ENCODE measurements at regions not wholly inside any gene's neighbourhood (a gene's known extent, or its start where the extent isn't known, plus 50 kb on each side); places are given as distances from the start of the nearest gene placed in this dataset.
A peak's percentile ranks its signal among the peaks of the same experiment; 100 is the strongest.
"Not testable (repeated sequence)": the region's sequence is repeated elsewhere in the genome, so short reads cannot be mapped to it uniquely, and the experiment has no call there.

DNA sequence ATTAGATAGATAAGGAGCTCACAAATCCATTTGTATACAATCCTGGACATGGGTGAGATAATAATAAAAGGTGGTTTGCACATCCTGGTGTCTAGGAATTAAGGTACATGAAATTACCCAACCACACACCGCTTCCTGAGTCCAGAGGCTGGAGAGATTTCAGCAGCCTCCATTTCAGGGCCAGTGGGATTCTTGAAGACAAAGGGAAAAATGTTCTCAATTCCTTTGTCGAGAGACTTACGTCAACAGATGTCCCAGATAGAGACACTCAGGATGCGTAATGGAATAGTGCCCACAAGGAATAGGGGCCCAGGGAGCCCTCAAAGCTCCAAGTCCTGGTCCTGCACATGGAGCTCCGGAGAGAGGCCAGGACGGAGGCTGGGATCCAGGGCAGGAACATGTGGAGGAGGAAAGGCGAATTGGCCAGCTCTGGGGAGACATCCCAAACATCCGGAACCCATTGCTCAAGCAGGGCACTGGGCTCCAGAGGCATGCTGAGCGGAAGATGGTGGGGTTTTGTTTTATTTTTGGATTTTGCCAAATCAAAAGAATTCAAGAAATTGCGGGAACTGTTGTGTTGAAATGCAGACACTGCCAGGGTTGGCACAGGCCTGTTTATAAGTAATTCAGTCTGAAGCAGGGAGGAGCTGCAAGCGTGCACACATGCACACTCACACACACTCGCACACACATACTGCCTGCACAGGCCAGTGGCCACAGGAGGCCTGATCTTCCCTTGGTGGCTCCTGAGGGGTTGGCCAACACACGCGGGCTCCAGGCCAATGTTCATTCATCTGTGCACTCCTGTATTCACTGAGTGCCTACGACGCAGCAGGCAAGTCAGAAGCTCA, 97.2 kb downstream of the NOG start:
- no peak for DNase-seq

DNA sequence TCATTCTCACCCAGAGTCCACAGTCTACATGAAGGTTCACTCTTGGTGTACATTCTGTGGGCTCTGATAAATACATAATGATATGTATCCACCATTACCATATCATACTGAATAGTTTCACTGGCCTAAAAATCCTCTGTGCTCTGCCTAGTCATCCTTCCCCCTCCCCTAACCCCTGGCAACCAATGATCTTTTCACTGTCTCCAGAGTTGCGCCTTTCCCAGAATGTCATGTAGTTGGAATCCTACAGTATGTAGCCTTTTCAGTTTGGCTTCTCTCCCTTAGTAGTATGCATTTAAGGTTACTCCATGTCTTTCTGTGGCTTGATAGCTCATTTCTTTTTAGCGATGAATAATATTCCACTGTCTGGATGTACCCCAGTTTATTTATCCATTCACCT, 101.3 kb downstream of the NOG start:
- DNase-seq, result no peak

DNA sequence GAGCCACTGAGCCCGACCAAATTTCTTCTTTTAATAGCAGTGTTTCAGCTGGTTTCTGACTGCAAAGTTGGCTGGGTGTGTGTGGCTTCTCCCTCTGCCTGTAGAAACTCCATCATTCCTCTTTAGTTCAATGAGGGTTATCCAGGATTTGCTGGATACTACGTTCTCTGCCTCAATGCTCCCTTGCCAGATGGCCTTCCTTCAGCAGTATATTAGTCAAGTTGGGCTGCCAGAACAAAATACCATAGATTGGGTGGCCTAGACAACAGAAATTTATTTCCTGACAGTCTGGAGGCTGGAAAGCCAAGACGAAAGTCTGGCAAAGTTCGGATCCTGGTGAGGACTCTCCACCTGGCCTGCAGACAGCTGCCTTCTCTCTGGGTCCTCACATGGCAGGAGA, 103.7 kb downstream of the NOG start:
- no peak for DNase-seq

DNA sequence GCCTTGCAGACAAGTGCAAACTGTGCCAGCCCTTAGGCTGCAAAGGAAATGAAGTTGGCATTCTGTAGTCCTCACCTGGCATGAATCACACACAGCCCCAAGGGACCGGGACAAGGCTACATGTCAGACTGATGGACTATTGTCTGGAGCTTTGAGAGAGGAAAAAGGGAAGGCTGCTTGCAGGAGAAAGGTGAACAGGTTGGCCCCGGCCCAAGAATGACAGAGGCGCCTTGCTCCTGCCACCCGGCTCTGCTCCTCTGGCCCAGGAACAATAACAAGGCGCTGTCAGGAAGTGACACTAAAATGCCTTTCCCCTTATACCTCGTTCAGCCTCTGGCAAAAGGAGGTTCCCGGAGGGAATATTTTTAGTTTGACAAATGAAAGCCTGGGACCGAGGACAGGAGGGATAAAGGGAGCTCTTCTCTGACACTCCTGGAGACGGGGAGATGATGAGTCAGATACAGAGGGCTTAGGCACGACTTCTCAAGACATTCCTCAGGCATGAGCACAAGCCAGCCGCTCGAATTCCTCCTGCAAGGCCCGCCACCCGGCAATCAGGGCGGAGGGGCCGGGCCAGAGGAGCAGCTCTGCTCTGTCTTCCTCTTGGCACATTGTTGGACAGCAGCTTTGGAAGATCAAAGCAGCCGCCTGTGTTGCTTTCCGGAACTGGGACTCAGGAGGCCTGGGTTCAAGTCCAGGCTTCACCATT, 105.8 kb downstream of the NOG start:
- peak; percentile 61 for DNase-seq

DNA sequence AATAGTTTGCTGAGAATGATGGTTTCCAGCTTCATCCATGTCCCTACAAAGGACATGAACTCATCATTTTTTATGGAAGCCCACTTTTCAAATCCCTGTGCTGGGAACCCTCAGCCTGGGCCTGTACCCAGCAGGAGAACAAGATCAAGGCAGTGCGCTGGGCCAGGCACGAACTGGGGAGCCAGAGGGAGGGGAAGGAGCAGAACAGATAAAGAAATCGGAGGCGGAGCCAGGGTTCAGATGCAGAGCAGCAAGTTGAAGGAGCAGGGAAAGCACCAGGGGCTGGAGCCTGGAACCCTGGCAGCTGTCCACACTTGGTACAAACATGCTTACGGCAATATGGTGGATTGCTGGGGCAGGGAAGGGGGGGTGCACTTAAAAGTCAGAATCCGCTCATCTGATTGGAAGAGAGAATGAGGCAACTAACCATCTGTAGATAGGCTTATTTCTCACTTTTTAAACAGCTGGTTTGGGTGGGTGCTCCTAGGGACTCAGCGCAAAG, 107.5 kb downstream of the NOG start:
- no peak for DNase-seq

GRCh38 chr17:56707312-56708219, 114.1 kb downstream of the NOG start:
- peak; percentile 49 for DNase-seq

DNA sequence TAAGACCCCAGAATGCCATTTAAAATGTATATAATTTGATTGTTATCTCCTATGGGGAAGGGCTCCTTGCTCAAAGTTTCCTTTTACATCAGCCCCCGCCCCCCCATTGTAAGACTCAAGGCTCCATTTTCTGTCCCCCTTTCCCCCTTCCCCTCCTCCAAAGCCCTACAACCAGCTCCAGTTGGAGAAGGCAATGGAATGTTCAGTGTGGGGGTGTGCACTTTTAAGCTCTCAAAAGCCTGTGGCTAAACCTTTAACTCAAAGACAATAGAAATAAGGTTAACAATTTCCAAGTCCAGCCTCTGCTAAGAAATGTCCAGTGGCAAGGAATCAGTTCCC, 114.7 kb downstream of the NOG start:
- DNase-seq, result no peak

- DNase-seq, result no peak
These were observed 115.3 kb downstream of the NOG start for GRCh38 chr17:56708670-56709410.

- DNase-seq, result no peak
These were observed 117.5 kb downstream of the NOG start for GRCh38 chr17:56710986-56711385.

GRCh38 chr17:56715613-56716357, 117.9 kb downstream of the C17orf67 start:
- peak; percentile 82 for DNase-seq

GRCh38 chr17:56717471-56717870, 116.2 kb downstream of the C17orf67 start:
- DNase-seq, result no peak

- no peak for DNase-seq
These were observed 115.2 kb downstream of the C17orf67 start for GRCh38 chr17:56718515-56718914.

DNA sequence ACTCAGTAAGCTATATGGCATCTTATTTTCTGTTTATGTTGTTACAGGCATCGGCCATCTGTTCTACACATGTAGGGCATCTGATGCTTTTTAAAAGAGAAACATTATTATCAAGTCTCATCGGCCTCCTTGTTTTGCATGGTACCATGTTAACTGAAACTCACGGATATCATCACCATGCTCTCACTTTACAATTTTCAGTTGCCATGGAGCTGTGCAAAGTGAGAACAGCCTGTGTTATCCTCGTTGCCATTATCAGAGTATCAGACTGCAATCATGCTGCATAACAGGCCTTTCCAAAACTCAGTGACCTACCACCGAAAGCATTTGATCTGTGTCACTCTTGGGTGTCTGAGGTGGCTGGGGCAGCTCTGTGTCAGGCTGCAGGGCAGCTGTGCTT, 110.3 kb downstream of the C17orf67 start:
- no peak for DNase-seq

- no peak for DNase-seq
These were observed 109.1 kb downstream of the C17orf67 start for GRCh38 chr17:56724664-56725063.

DNA sequence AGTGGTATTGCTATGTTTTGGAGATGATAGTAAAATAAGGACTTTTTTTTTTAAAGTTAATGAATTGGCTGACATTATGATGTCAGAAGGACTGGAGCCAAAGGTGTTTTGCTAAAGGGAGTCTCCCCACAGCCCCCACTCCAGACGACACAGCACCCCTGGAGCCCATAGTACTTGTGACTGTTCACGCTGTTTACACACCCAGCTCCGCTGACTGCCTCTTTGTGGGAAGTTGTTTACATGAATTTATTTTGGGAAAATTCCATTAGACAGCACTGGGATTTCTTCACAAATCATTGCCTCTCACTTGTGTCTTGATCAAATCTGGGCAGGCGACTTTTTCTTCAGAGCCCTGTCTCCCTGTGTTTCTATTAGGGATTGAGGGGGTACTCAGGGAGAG, 108.6 kb downstream of the C17orf67 start:
- no peak for DNase-seq

- no peak for DNase-seq
These were observed 105.7 kb downstream of the C17orf67 start for GRCh38 chr17:56727876-56728617.

- DNase-seq, result not testable (repeated sequence)
These were observed 102.6 kb downstream of the C17orf67 start for GRCh38 chr17:56731096-56731495.

- no peak for DNase-seq
These were observed 99.9 kb downstream of the C17orf67 start for GRCh38 chr17:56733833-56734232.

GRCh38 chr17:56735842-56736241, 97.9 kb downstream of the C17orf67 start:
- no peak for DNase-seq

DNA sequence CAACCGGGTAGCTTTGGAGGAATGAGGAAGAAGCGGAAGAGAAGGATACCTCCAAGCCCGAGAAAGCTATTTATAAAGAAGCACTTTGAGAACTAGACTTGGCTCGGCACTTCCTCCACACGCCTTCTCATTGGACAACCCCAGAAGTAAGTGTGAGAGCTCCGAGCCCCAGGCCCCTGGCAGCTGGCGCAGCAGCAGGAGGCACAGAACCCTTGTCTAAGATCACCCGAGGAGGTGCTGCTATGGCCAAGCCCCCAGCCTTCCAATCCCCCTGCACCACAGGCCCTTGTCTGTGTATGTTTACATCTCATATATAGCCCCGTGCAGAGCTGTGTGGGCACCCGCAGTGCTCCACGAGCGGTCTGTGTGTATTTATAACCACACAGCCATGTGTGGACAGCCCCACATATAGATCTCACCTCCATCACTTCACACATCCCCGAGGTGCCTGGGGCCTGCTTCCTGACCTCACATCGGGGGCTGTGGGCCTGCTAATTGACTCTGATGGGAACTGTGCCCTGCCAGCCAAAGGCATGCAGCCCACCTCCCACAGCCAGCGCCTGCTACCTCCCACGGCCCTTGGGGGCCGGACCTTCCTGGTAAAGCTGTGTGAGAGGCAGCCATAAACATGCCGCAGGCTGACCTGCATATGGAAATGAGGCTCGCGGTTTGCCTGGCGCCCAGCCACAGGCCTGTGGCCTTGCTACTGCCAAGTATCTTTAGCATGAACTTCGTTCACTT, 96.1 kb downstream of the C17orf67 start:
- DNase-seq, result peak; percentile 77

Measured in right hindlimb (tissue), 1 donor.